NCI-H524 treated with DMSO at 0.1 percent for 48 hours (cell line): ENCODE measurements at regions not wholly inside any gene's neighbourhood (a gene's known extent, or its start where the extent isn't known, plus 50 kb on each side); places are given as distances from the start of the nearest gene placed in this dataset.
A peak's percentile ranks its signal among the peaks of the same experiment; 100 is the strongest.
"Not testable (repeated sequence)": the region's sequence is repeated elsewhere in the genome, so short reads cannot be mapped to it uniquely, and the experiment has no call there.

Experiments
- DNase-seq: peaks from one replicate; lab custom pipeline; 2025; lab: John Stamatoyannopoulos, UW

GRCh38 chr16:29578898-29579297 lies 72.7 kb upstream of the NPIPB12 start:
- DNase-seq = not testable (repeated sequence)

GRCh38 chr16:29581764-29582163 lies 75.6 kb upstream of the NPIPB12 start:
- not testable (repeated sequence) for DNase-seq

- not testable (repeated sequence) for DNase-seq
Observed at GRCh38 chr16:29591919-29592318, 71.1 kb upstream of the SPN start.

- DNase-seq = not testable (repeated sequence)
Observed at GRCh38 chr16:29594269-29594925, 68.7 kb upstream of the SPN start.

- DNase-seq = peak; percentile 23
Observed at GRCh38 chr16:29594926-29595838, 67.9 kb upstream of the SPN start.

GRCh38 chr16:29597030-29597429 lies 66.0 kb upstream of the SPN start:
- DNase-seq = not testable (repeated sequence)

- DNase-seq = not testable (repeated sequence)
Observed at GRCh38 chr16:29600111-29601000, 62.7 kb upstream of the SPN start.

- not testable (repeated sequence) for DNase-seq
Observed at GRCh38 chr16:29602247-29602625, 60.8 kb upstream of the SPN start.

- not testable (repeated sequence) for DNase-seq
Observed at GRCh38 chr16:29602683-29603088, 60.4 kb upstream of the SPN start.

- DNase-seq = not testable (repeated sequence)
Observed at GRCh38 chr16:29604631-29605549, 58.2 kb upstream of the SPN start.

- not testable (repeated sequence) for DNase-seq
Observed at GRCh38 chr16:29605593-29606205, 57.3 kb upstream of the SPN start.

GRCh38 chr16:29606669-29607427 lies 56.2 kb upstream of the SPN start:
- DNase-seq = not testable (repeated sequence)

GRCh38 chr16:29607428-29607823 lies 55.6 kb upstream of the SPN start:
- DNase-seq = not testable (repeated sequence)

- not testable (repeated sequence) for DNase-seq
Observed at GRCh38 chr16:29612381-29613306, 50.4 kb upstream of the SPN start.
